Cardiac fibroblast (primary cell): ENCODE measurements at regions not wholly inside any gene's neighbourhood (a gene's known extent, or its start where the extent isn't known, plus 50 kb on each side); places are given as distances from the start of the nearest gene placed in this dataset.

Experiments
- DNase-seq, 2 donors: peaks; one replicate each; pipeline versions ENCODE4 v3.0.0 to v3.0.0-alpha.2; 2010; ENCODE audit warnings: low read depth in 2 of 2
- H3K4me3 ChIP-seq, 2 donors: replicated peaks in 1 of 2; 1 replicate in 1 of 2; 2 replicates in 1 of 2; pipeline ENCODE4 v1.5.1; 2011; ENCODE audit warnings: low read depth in 2 of 2, low read length in 2 of 2, mild to moderate bottlenecking in 2 of 2, moderate library complexity in 1 of 2
- TF ChIP-seq, protein P1 (sequence below): IDR thresholded peaks from one replicate; pipeline ENCODE4 v1.5.1; 2011; ENCODE audit warnings: low read depth, mild to moderate bottlenecking, low read length, inconsistent platforms

DNA sequence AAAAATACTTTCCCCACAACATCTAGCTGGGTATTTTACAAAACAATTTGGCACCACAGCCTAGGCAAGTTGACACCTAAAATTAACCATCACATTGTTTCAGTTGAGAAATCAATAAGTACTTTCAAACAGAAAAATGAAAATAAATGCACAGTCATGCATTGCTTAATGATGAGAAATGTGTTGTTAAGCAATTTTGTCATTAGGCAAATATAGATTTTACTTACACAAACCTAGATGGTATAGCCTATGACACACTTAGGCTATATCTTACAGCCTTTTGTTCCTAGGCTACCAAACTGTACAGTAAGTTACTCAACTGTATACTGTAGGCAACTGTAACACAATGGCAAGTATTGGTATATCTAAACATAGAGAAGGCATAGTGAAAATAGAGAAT, 608.6 kb upstream of the BCHE start:
- TF ChIP-seq, protein P1, sequence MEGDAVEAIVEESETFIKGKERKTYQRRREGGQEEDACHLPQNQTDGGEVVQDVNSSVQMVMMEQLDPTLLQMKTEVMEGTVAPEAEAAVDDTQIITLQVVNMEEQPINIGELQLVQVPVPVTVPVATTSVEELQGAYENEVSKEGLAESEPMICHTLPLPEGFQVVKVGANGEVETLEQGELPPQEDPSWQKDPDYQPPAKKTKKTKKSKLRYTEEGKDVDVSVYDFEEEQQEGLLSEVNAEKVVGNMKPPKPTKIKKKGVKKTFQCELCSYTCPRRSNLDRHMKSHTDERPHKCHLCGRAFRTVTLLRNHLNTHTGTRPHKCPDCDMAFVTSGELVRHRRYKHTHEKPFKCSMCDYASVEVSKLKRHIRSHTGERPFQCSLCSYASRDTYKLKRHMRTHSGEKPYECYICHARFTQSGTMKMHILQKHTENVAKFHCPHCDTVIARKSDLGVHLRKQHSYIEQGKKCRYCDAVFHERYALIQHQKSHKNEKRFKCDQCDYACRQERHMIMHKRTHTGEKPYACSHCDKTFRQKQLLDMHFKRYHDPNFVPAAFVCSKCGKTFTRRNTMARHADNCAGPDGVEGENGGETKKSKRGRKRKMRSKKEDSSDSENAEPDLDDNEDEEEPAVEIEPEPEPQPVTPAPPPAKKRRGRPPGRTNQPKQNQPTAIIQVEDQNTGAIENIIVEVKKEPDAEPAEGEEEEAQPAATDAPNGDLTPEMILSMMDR = no peak
- no peak overlapping the region for H3K4me3 ChIP-seq
- DNase-seq = no peak

DNA sequence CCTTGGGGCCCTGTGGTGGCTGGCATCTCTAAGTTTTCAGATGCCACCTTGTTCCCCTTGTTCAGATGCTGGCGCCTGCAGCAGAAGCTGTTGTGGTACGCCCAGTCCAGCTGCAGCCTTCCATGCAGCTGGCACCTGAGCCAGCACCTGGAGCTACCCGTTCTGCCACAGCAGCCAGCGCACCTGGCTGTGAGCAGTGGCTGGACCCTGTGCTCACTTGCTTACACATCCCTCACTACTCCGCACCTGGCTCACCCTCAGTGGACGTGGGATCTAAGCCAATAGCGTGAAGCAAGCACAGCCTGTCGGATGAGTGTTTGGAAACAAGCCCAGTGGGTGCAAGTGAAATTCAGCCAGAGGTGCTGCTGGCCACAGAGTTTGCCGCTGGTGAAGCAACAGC, 607.5 kb upstream of the BCHE start:
- TF ChIP-seq, protein P1 = no peak
- DNase-seq = no peak
- H3K4me3 ChIP-seq = no peak overlapping the region

DNA sequence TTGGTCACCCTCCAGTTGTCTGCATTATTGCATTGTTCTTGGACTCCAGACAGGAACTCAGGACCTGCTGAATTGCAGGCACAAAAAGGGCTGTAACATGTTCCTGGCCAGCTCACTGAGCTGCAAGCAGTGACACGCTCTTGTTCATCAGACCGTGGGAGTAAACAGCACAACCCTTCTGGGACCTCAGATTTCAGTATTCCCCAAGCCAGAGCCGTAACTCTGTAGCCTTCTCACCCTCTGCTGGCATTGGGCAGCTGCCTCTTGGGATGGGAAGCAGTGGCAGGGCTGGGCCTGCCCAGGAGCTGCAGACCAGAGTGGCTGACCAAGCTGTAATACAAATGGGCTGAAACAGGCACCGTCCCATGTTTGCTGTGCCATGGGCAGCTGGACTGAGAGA, 607.1 kb upstream of the BCHE start:
- TF ChIP-seq, protein P1 = no peak
- DNase-seq = no peak
- no peak overlapping the region for H3K4me3 ChIP-seq

DNA sequence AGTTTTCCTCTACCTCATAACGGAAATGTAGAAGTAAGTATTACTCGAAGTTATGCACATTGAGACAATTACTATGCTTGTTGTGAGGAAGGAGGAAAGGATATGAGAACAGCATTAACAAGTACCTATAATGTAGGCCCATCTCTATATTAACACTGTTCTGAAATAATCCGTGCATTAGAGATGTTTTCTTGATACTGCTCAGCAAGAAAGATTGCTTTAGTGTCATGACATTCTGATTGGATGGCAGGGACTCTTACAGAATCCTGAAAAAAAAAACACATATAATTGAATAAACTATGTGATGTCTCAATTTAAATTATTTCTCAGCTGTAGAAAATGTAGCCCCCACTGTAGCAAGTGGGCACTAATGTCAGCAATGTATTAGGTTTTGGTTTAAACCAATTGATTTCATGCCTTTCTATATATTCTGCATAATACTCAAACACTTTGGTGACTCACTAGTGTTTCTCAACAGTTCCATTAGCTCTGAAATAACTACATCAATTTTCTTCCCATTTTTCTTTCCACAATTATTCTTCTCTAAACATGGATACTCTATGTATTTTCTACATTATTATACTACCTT, 598.3 kb upstream of the BCHE start:
- DNase-seq = no peak
- H3K4me3 ChIP-seq = no peak overlapping the region
- TF ChIP-seq, protein P1 = no peak

DNA sequence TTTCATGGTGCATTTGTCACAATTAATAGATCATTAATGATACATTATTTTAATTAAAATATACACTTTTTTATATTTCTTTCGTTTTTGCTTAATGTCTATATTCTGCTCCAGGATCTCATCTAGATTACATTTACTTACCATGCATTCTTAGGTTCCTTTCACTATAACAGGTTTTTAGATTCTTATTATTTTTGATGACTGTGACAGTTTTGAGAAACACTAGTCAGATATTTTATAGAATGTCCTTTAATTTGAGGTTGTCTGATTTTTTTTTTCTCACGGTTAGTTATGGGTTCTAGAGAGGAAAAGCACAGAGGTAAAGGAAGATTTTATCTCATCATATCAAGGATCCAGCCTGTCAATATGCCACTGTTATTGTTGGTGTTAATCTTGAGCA, 595.8 kb upstream of the BCHE start:
- DNase-seq = no peak
- TF ChIP-seq, protein P1 = no peak

DNA sequence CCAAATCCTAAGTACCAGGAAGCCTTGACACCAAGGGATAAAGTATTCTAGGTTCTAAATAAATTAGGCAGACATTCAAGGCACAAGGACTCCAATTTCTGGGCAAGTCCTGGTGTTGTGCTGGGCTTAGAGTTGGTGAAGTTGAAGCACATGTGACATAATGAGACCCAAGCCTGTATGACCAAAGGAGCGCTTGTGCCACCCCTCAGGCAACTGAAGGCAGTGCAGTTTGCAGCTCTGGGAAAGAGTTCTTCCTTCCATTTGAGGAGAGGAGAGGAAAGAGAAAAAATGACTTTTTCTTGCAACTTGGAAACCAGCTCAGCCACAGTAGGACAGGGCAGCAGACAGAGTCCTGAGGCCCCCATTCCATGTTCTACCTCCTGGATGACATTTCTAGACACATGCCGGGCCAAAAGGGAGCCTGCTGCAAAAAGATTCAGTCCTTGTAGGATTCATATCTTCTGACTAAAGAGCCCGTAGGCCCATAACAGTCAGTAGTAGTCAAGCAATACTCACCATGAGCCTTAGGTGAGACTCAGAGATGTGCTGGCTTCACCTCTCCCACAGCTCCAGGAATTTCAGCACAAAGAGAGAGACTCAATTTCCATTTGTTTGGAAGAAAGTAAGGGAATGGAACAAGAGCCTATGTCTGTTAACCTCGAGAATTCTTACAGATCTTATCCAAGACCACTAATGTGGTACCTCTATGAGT, 588.8 kb upstream of the BCHE start:
- DNase-seq = no peak
- no peak overlapping the region for H3K4me3 ChIP-seq
- TF ChIP-seq, protein P1 = no peak

More for the DNA sequence above, 595.8 kb upstream of the BCHE start:
- no peak overlapping the region for H3K4me3 ChIP-seq
